Memory B cell (primary cell): ENCODE measurements at regions not wholly inside any gene's neighbourhood (a gene's known extent, or its start where the extent isn't known, plus 50 kb on each side); places are given as distances from the start of the nearest gene placed in this dataset.

Source experiments
- ATAC-seq: fragments of 150-1000 bp; cut with Tn5 transposase; 2 replicates; pipeline ENCODE4 v1.10.0; 2021; ENCODE audit warnings: low read depth, mild to moderate bottlenecking, moderate library complexity
- DNase-seq, 2 donors: peaks; one replicate each; pipeline ENCODE4 v3.0.0; 2022; ENCODE audit warnings: low spot score in 2 of 2
- H3K27ac Mint-ChIP-seq: one replicate; pipeline ENCODE4 v1.8.0; 2022; ENCODE audit warnings: mild to moderate bottlenecking, moderate library complexity, mixed read lengths
- H3K27me3 Mint-ChIP-seq: one replicate; pipeline ENCODE4 v1.8.0; 2022; ENCODE audit warnings: mixed read lengths
- H3K36me3 Mint-ChIP-seq: one replicate; pipeline ENCODE4 v1.8.0; 2022; ENCODE audit warnings: mild to moderate bottlenecking, mixed read lengths
- H3K4me1 Mint-ChIP-seq: one replicate; pipeline ENCODE4 v1.8.0; 2022; ENCODE audit warnings: mixed read lengths
- H3K4me3 Mint-ChIP-seq: one replicate; pipeline ENCODE4 v1.8.0; 2022; ENCODE audit warnings: mild to moderate bottlenecking, moderate library complexity, mixed read lengths
- H3K9me3 Mint-ChIP-seq: one replicate; pipeline ENCODE4 v1.8.0; 2022; ENCODE audit warnings: mixed read lengths

GRCh38 chr15:31271224-31271635 is 55.4 kb upstream of the KLF13 start:
- H3K27me3 Mint-ChIP-seq: no peaks in the 10 kb centered on the region
- no peaks in the 10 kb centered on the region for H3K9me3 Mint-ChIP-seq
- no peaks in the 10 kb centered on the region for H3K36me3 Mint-ChIP-seq
- DNase-seq: peak in 1 of 2 donors; percentile 6
- ATAC-seq: no peak
- no peak overlapping the region for H3K4me3 Mint-ChIP-seq
- peaks cover 40% of the 10 kb centered on the region for H3K4me1 Mint-ChIP-seq
- no peak overlapping the region for H3K27ac Mint-ChIP-seq

- peak in 1 of 2 donors; percentile 6 for DNase-seq
- Mint-ChIP-seq H3K4me1 (peaks cover 33% of the 10 kb centered on the region), H3K27me3 (no peaks in the 10 kb centered on the region), H3K4me3 (no peak overlapping the region), H3K36me3 (no peaks in the 10 kb centered on the region), H3K9me3 (no peaks in the 10 kb centered on the region), H3K27ac (no peak overlapping the region)
- ATAC-seq: no peak
Observed at GRCh38 chr15:31271711-31272557, 54.7 kb upstream of the KLF13 start.

GRCh38 chr15:31272558-31273257 is 53.9 kb upstream of the KLF13 start:
- Mint-ChIP-seq H3K4me1 (peaks cover 30% of the 10 kb centered on the region), H3K4me3 (no peak overlapping the region), H3K9me3 (no peaks in the 10 kb centered on the region), H3K36me3 (no peaks in the 10 kb centered on the region), H3K27me3 (no peaks in the 10 kb centered on the region), H3K27ac (no peak overlapping the region)
- DNase-seq (peak in 1 of 2 donors; percentile 10), ATAC-seq (no peak)

- no peak for ATAC-seq
- H3K9me3 Mint-ChIP-seq: no peaks in the 10 kb centered on the region
- H3K4me1 Mint-ChIP-seq: peaks cover 24% of the 10 kb centered on the region
- H3K27me3 Mint-ChIP-seq: no peaks in the 10 kb centered on the region
- peak in 1 of 2 donors; percentile 8 for DNase-seq
- H3K27ac Mint-ChIP-seq: no peak overlapping the region
- H3K4me3 Mint-ChIP-seq: no peak overlapping the region
- H3K36me3 Mint-ChIP-seq: no peaks in the 10 kb centered on the region
Observed at GRCh38 chr15:31273258-31273941, 53.2 kb upstream of the KLF13 start.

GRCh38 chr15:31274496-31275330 is 51.9 kb upstream of the KLF13 start:
- H3K27me3 Mint-ChIP-seq: no peaks in the 10 kb centered on the region
- H3K9me3 Mint-ChIP-seq: no peaks in the 10 kb centered on the region
- DNase-seq: peak in 1 of 2 donors; percentile 7
- no peak for ATAC-seq
- H3K4me3 Mint-ChIP-seq: no peak overlapping the region
- no peaks in the 10 kb centered on the region for H3K36me3 Mint-ChIP-seq
- H3K4me1 Mint-ChIP-seq: peaks cover 23% of the 10 kb centered on the region
- H3K27ac Mint-ChIP-seq: no peak overlapping the region

GRCh38 chr15:31275331-31276262 is 51.0 kb upstream of the KLF13 start:
- no peak overlapping the region for H3K4me3 Mint-ChIP-seq

GRCh38 chr15:31276596-31277298 is 49.9 kb upstream of the KLF13 start:
- no peaks in the 10 kb centered on the region for H3K27me3 Mint-ChIP-seq
- no peak overlapping the region for H3K27ac Mint-ChIP-seq
- no peak for ATAC-seq
- H3K9me3 Mint-ChIP-seq: no peaks in the 10 kb centered on the region
- peaks cover 18% of the 10 kb centered on the region for H3K4me1 Mint-ChIP-seq
- no peaks in the 10 kb centered on the region for H3K36me3 Mint-ChIP-seq
- peak in 1 of 2 donors; percentile 8 for DNase-seq
- no peak overlapping the region for H3K4me3 Mint-ChIP-seq

More at GRCh38 chr15:31275331-31276262, 51.0 kb upstream of the KLF13 start:
- Mint-ChIP-seq H3K27me3 (no peaks in the 10 kb centered on the region), H3K4me1 (peaks cover 17% of the 10 kb centered on the region), H3K9me3 (no peaks in the 10 kb centered on the region), H3K27ac (no peak overlapping the region), H3K36me3 (no peaks in the 10 kb centered on the region)
- no peak for ATAC-seq
- peak in 1 of 2 donors; percentile 8 for DNase-seq
